Breast epithelium (tissue), 4 donors: ENCODE measurements at regions not wholly inside any gene's neighbourhood (a gene's known extent, or its start where the extent isn't known, plus 50 kb on each side); places are given as distances from the start of the nearest gene placed in this dataset.
A peak's percentile ranks its signal among the peaks of the same experiment; 100 is the strongest.

Experiments used
- DNase-seq, 2 donors: peaks; one replicate each; pipeline ENCODE4 v3.0.0-alpha.2; 2019; ENCODE audit warnings: low spot score in 2 of 2
- H3K27ac ChIP-seq, 2 donors: fragments of 200-600 bp; sonication (generic) in 1 of 2; one replicate each; pipeline ENCODE4 v1.5.1; 2016 to 2019; ENCODE audit warnings: mild to moderate bottlenecking in 1 of 2
- H3K27me3 ChIP-seq, 2 donors: fragments of 200-600 bp; sonication (generic) in 1 of 2; one replicate each; pipeline versions ENCODE4 v1.5.1 to v1.6.0; 2017 to 2019; ENCODE audit warnings: control low read depth in 1 of 2, mild to moderate bottlenecking in 1 of 2
- H3K36me3 ChIP-seq: fragments of 200-600 bp; one replicate; pipeline ENCODE4 v1.5.1; 2019
- H3K4me1 ChIP-seq, 2 donors: fragments of 200-600 bp; sonication (generic); one replicate each; pipeline ENCODE4 v1.5.1; 2016 to 2019; ENCODE audit warnings: control low read depth in 1 of 2
- H3K4me3 ChIP-seq, 3 donors: fragments of 200-600 bp; sonication (generic); 1 replicate in 2 of 3; 2 replicates in 1 of 3; pipeline ENCODE4 v1.5.1; 2016 to 2019; ENCODE audit warnings: mild to moderate bottlenecking in 3 of 3, moderate library complexity in 2 of 3
- H3K9me3 ChIP-seq, 2 donors: fragments of 200-600 bp; sonication (generic) in 1 of 2; one replicate each; pipeline ENCODE4 v1.5.1; 2016 to 2019; ENCODE audit warnings: control low read depth in 1 of 2
- CTCF ChIP-seq, 3 donors: fragments of 450-650 bp; IDR thresholded peaks; one replicate each; pipeline ENCODE4 v1.5.1; 2016 to 2017; ENCODE audit warnings: antibody characterized with exemption in 3 of 3, mild to moderate bottlenecking in 3 of 3, moderate library complexity in 3 of 3
- POLR2A ChIP-seq: fragments of 450-650 bp; IDR thresholded peaks from one replicate; pipeline ENCODE4 v1.6.1; 2016; ENCODE audit warnings: antibody characterized with exemption, mild to moderate bottlenecking, moderate library complexity
- POLR2AphosphoS5 ChIP-seq, 3 donors: sonication (generic); formaldehyde crosslinking; IDR thresholded peaks; one replicate each; pipeline ENCODE4 v1.6.1; 2017; ENCODE audit warnings: antibody characterized with exemption in 3 of 3
- intact Hi-C: fragments of 100-400 bp; cut with DNase I; formaldehyde crosslinking; loops from one replicate; pipeline ENCODE4 v1.15.1; 2023; ENCODE audit warnings: low total_unique reads

GRCh38 chr22:49589811-49590210 lies 237.9 kb downstream of the BRD1 start:
- H3K27ac ChIP-seq = no peak overlapping the region
- intact Hi-C loops = no loop called here
- H3K36me3 ChIP-seq = no peaks in the 10 kb centered on the region
- DNase-seq = no peak
- TF ChIP-seq POLR2A (no peak), POLR2AphosphoS5 (IDR thresholded peaks at IDR 0.05) (no peak), CTCF (IDR thresholded peaks at IDR 0.05) (no peak)
- peaks cover 0 to 27% of the 10 kb centered on the region in 2 donors for H3K27me3 ChIP-seq
- H3K4me3 ChIP-seq = no peak overlapping the region
- no peaks in the 10 kb centered on the region for H3K4me1 ChIP-seq
- peaks cover 0 to 10% of the 10 kb centered on the region in 2 donors for H3K9me3 ChIP-seq

GRCh38 chr22:49589301-49589700 lies 238.4 kb downstream of the BRD1 start:
- TF ChIP-seq POLR2AphosphoS5 (IDR thresholded peaks at IDR 0.05) (no peak), POLR2A (no peak), CTCF (IDR thresholded peaks at IDR 0.05) (no peak)
- no peak overlapping the region for H3K27ac ChIP-seq
- peaks cover 0 to 28% of the 10 kb centered on the region in 2 donors for H3K27me3 ChIP-seq
- H3K4me1 ChIP-seq = no peaks in the 10 kb centered on the region
- DNase-seq = no peak
- H3K36me3 ChIP-seq = no peaks in the 10 kb centered on the region
- intact Hi-C loops = no loop called here
- H3K9me3 ChIP-seq = peaks cover 0 to 4% of the 10 kb centered on the region in 2 donors
- no peak overlapping the region for H3K4me3 ChIP-seq

- Histone ChIP-seq H3K4me1 (no peaks in the 10 kb centered on the region), H3K4me3 (no peak overlapping the region), H3K9me3 (no peaks in the 10 kb centered on the region), H3K27me3 (peaks cover 0 to 33% of the 10 kb centered on the region in 2 donors), H3K27ac (no peak overlapping the region), H3K36me3 (no peaks in the 10 kb centered on the region)
- intact Hi-C loops = no loop called here
- no peak for DNase-seq
- TF ChIP-seq CTCF (IDR thresholded peaks at IDR 0.05) = no peak
- TF ChIP-seq POLR2A = no peak
- no peak for TF ChIP-seq POLR2AphosphoS5 (IDR thresholded peaks at IDR 0.05)
These were observed 238.9 kb downstream of the BRD1 start for GRCh38 chr22:49588739-49589138.

- H3K9me3 ChIP-seq = no peaks in the 10 kb centered on the region
- intact Hi-C loops = no loop called here
- no peak for DNase-seq
- no peaks in the 10 kb centered on the region for H3K36me3 ChIP-seq
- peaks cover 0 to 30% of the 10 kb centered on the region in 2 donors for H3K27me3 ChIP-seq
- no peak overlapping the region for H3K4me3 ChIP-seq
- H3K4me1 ChIP-seq = no peaks in the 10 kb centered on the region
- H3K27ac ChIP-seq = no peak overlapping the region
- no peak for TF ChIP-seq POLR2A
- no peak for TF ChIP-seq POLR2AphosphoS5 (IDR thresholded peaks at IDR 0.05)
- TF ChIP-seq CTCF (IDR thresholded peaks at IDR 0.05) = no peak
These were observed 239.7 kb downstream of the BRD1 start for GRCh38 chr22:49587987-49588386.

- DNase-seq = peak in 1 of 2 donors; percentile 46
- Histone ChIP-seq H3K4me3 (no peak overlapping the region), H3K27me3 (peaks cover 0 to 30% of the 10 kb centered on the region in 2 donors), H3K9me3 (no peaks in the 10 kb centered on the region), H3K4me1 (no peaks in the 10 kb centered on the region), H3K36me3 (no peaks in the 10 kb centered on the region), H3K27ac (no peak overlapping the region)
- intact Hi-C loops = no loop called here
- no peak for TF ChIP-seq POLR2AphosphoS5 (IDR thresholded peaks at IDR 0.05)
- no peak for TF ChIP-seq POLR2A
- TF ChIP-seq CTCF (IDR thresholded peaks at IDR 0.05) = no peak
These were observed 240.3 kb downstream of the BRD1 start for GRCh38 chr22:49587421-49587820.
